AG09319 (cell line): ENCODE measurements at regions not wholly inside any gene's neighbourhood (a gene's known extent, or its start where the extent isn't known, plus 50 kb on each side); places are given as distances from the start of the nearest gene placed in this dataset.

Experiments used
- DNase-seq: peaks from one replicate; pipeline ENCODE4 v3.0.0-alpha.2; 2010; ENCODE audit warnings: low read depth; ENCODE audit errors: extremely low read depth
- TF ChIP-seq, protein P1 (sequence below): IDR thresholded peaks from 2 replicates; pipeline ENCODE4 v1.5.1; 2011; ENCODE audit warnings: low read depth, mild to moderate bottlenecking, inconsistent platforms, low read length, moderate library complexity

DNA sequence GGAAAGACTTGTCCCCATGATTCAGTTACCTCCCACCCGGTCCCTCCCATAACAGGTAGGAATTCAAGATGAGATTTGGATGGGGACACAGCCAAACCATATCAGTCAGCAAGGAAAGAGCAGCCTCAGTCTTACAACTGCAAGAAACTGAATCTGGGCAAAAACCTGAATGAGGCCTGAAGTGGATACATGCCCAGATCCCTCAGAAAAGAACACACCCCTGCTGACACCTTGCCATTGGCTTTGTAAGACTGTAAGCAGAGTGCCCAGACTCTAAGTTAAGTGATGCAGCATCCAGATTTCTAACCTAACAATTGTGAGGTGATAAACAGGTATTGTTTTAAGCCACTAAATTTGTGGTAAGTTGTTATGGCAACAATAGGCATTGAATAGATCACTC lies 670.8 kb downstream of the SORCS1 start:
- no peak for DNase-seq
- TF ChIP-seq, protein P1, sequence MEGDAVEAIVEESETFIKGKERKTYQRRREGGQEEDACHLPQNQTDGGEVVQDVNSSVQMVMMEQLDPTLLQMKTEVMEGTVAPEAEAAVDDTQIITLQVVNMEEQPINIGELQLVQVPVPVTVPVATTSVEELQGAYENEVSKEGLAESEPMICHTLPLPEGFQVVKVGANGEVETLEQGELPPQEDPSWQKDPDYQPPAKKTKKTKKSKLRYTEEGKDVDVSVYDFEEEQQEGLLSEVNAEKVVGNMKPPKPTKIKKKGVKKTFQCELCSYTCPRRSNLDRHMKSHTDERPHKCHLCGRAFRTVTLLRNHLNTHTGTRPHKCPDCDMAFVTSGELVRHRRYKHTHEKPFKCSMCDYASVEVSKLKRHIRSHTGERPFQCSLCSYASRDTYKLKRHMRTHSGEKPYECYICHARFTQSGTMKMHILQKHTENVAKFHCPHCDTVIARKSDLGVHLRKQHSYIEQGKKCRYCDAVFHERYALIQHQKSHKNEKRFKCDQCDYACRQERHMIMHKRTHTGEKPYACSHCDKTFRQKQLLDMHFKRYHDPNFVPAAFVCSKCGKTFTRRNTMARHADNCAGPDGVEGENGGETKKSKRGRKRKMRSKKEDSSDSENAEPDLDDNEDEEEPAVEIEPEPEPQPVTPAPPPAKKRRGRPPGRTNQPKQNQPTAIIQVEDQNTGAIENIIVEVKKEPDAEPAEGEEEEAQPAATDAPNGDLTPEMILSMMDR = no peak

DNA sequence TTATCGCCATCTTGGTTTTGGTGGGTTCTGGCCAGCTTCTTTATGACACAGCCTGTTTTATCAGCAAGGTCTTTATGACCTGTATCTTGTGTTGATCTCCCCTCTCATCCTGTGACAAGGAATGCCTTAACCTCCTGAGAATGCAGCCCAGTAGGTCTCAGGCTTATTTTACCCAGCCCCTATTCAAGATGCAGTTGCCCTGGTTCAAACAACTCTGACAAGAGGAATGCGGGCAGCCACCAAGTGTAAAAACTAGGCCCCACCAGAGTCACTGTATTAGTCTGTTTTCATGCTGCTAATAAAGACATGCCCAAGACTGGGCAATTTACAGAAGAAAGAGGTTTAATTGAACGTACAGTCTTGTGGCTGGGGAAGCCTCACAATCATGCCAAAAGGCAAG lies 671.3 kb downstream of the SORCS1 start:
- TF ChIP-seq, protein P1 = no peak
- DNase-seq = no peak

- TF ChIP-seq, protein P1 = no peak
- DNase-seq = no peak
These were observed 676.8 kb downstream of the SORCS1 start for GRCh38 chr10:106487726-106488125.

GRCh38 chr10:106481598-106482275 lies 682.8 kb downstream of the SORCS1 start:
- TF ChIP-seq, protein P1 = no peak

GRCh38 chr10:106479636-106480035 lies 684.9 kb downstream of the SORCS1 start:
- TF ChIP-seq, protein P1 = no peak
- no peak for DNase-seq

More at GRCh38 chr10:106481598-106482275, 682.8 kb downstream of the SORCS1 start:
- no peak for DNase-seq

DNA sequence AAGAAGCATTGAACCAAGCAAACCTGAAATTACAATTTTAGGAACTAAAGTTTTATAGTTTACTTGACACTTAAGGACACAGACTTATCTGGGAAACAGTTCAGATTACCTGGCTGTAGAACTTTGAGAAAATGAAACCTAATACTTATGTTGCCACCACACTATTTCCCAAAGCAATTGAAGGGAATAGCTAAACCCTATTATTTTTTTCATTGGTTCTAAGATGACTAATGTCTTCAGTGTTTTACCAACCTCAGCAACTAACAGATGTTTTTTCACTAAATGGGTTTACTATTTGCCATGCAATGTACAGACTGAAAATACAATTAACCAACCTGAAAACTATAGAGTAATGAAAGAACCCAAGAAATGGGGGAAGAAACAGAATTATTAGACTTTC lies 689.6 kb downstream of the SORCS1 start:
- TF ChIP-seq, protein P1 = no peak
- peak; percentile 2 for DNase-seq

GRCh38 chr10:106473129-106473685 lies 691.3 kb downstream of the SORCS1 start:
- no peak for DNase-seq

More at GRCh38 chr10:106473129-106473685, 691.3 kb downstream of the SORCS1 start:
- TF ChIP-seq, protein P1 = no peak
